Mesendoderm (in vitro differentiated cells): ENCODE measurements at regions not wholly inside any gene's neighbourhood (a gene's known extent, or its start where the extent isn't known, plus 50 kb on each side); places are given as distances from the start of the nearest gene placed in this dataset.

Experiments used
- DNase-seq: peaks from one replicate; pipeline ENCODE4 v3.0.0; 2013
- H2AK5ac ChIP-seq: 2 replicates; pipeline ENCODE4 v1.6.1; 2013; ENCODE audit warnings: low read length, inconsistent platforms
- H2BK120ac ChIP-seq: 2 replicates; pipeline ENCODE4 v1.6.1; 2013; ENCODE audit warnings: low read depth, mild to moderate bottlenecking, low read length, moderate library complexity, mixed read lengths
- H2BK15ac ChIP-seq: replicated peaks from 2 replicates; pipeline ENCODE4 v1.6.1; 2013; ENCODE audit warnings: low read depth, mild to moderate bottlenecking, moderate library complexity
- H2BK5ac ChIP-seq: 2 replicates; pipeline ENCODE4 v1.6.1; 2013; ENCODE audit warnings: low read length, inconsistent platforms
- H3K18ac ChIP-seq: 2 replicates; pipeline ENCODE4 v1.6.1; 2013; ENCODE audit warnings: mild to moderate bottlenecking, low read length, mixed read lengths
- H3K23ac ChIP-seq: one replicate; pipeline ENCODE4 v1.6.1; 2013; ENCODE audit warnings: low read length
- H3K27ac ChIP-seq: 2 replicates; pipeline ENCODE4 v1.5.1; 2013; ENCODE audit warnings: low read depth, mild to moderate bottlenecking, inconsistent platforms, low read length, moderate library complexity
- H3K27me3 ChIP-seq: 2 replicates; pipeline ENCODE4 v1.6.1; 2013; ENCODE audit warnings: low read length, control low read depth, mild to moderate bottlenecking, inconsistent platforms; ENCODE audit not compliant: insufficient read depth, poor library complexity
- H3K36me3 ChIP-seq: 2 replicates; pipeline ENCODE4 v1.6.1; 2013; ENCODE audit warnings: low read length, inconsistent platforms; ENCODE audit not compliant: control insufficient read depth, insufficient read depth
- H3K4ac ChIP-seq: one replicate; pipeline ENCODE4 v1.6.1; 2013; ENCODE audit warnings: low read depth, mild to moderate bottlenecking, low read length, moderate library complexity
- H3K4me1 ChIP-seq: 2 replicates; pipeline ENCODE4 v1.6.1; 2013; ENCODE audit warnings: low read depth, low read length, inconsistent platforms; ENCODE audit not compliant: control insufficient read depth
- H3K4me2 ChIP-seq: 2 replicates; pipeline ENCODE4 v1.6.1; 2013; ENCODE audit warnings: low read length
- H3K4me3 ChIP-seq: 2 replicates; pipeline ENCODE4 v1.5.1; 2013; ENCODE audit warnings: mild to moderate bottlenecking, low read length
- H3K56ac ChIP-seq: one replicate; pipeline ENCODE4 v1.6.1; 2013; ENCODE audit warnings: low read length
- H3K79me1 ChIP-seq: 2 replicates; pipeline ENCODE4 v1.6.1; 2013; ENCODE audit warnings: low read length, inconsistent platforms
- H3K79me2 ChIP-seq: 2 replicates; pipeline ENCODE4 v1.6.1; 2013; ENCODE audit warnings: mild to moderate bottlenecking, low read length; ENCODE audit not compliant: control insufficient read depth, insufficient read depth
- H3K9ac ChIP-seq: 2 replicates; pipeline ENCODE4 v1.6.1; 2013; ENCODE audit warnings: low read length, inconsistent platforms
- H4K5ac ChIP-seq: one replicate; pipeline ENCODE4 v1.6.1; 2013; ENCODE audit warnings: low read length
- H4K8ac ChIP-seq: one replicate; pipeline ENCODE4 v1.6.1; 2013; ENCODE audit warnings: low read depth, mild to moderate bottlenecking, control low read depth, low read length, moderate library complexity
- WGBS: extraction: QIAGEN DNeasy Blood & Tissue Kit; methylation state at CpG from one replicate; pipeline ENCODE4 v1.1.7; 2013; ENCODE audit warnings: low lambda C conversion rate, missing lambda C conversion rate; ENCODE audit not compliant: insufficient coverage; ENCODE audit errors: extremely low coverage; 5-methylcytosine and 5-hydroxymethylcytosine counted together

- no peak overlapping the region for H3K4me2 ChIP-seq
- H3K4me1 ChIP-seq: no peaks in the 10 kb centered on the region
- no peak overlapping the region for H3K4ac ChIP-seq
- H3K9ac ChIP-seq: no peak overlapping the region
- no CpG with 5 or more reads among the region's 1 CpG for WGBS
- no peak overlapping the region for H3K56ac ChIP-seq
- H3K79me1 ChIP-seq: no peaks in the 10 kb centered on the region
- no peaks in the 10 kb centered on the region for H3K79me2 ChIP-seq
- no peak overlapping the region for H2BK15ac ChIP-seq
- no peak overlapping the region for H3K27ac ChIP-seq
- no peak overlapping the region for H3K18ac ChIP-seq
- H3K36me3 ChIP-seq: no peaks in the 10 kb centered on the region
- no peak overlapping the region for H3K23ac ChIP-seq
- H4K8ac ChIP-seq: no peak overlapping the region
- H2BK5ac ChIP-seq: no peak overlapping the region
- H2AK5ac ChIP-seq: no peak overlapping the region
- DNase-seq: peak; percentile 34
- H4K5ac ChIP-seq: no peak overlapping the region
- H3K27me3 ChIP-seq: no peaks in the 10 kb centered on the region
- H2BK120ac ChIP-seq: no peak overlapping the region
- H3K4me3 ChIP-seq: no peak overlapping the region
These were observed 127.9 kb upstream of the NOL4 start for GRCh38 chr18:34352385-34353163.

- no peak overlapping the region for H2BK5ac ChIP-seq
- no CpG with 5 or more reads among the region's 3 CpGs for WGBS
- H3K4ac ChIP-seq: no peak overlapping the region
These were observed 129.6 kb upstream of the NOL4 start for GRCh38 chr18:34354351-34354750.

GRCh38 chr18:34357944-34358580, 133.3 kb upstream of the NOL4 start:
- no peak overlapping the region for H3K23ac ChIP-seq
- no peak overlapping the region for H3K18ac ChIP-seq
- H3K4me1 ChIP-seq: no peaks in the 10 kb centered on the region
- no peak overlapping the region for H2BK120ac ChIP-seq
- no peak overlapping the region for H3K27ac ChIP-seq
- H2BK5ac ChIP-seq: no peak overlapping the region
- no peak overlapping the region for H4K8ac ChIP-seq
- H3K4ac ChIP-seq: no peak overlapping the region
- no peaks in the 10 kb centered on the region for H3K79me1 ChIP-seq
- no peak overlapping the region for H4K5ac ChIP-seq
- H3K4me3 ChIP-seq: no peak overlapping the region
- H3K79me2 ChIP-seq: no peaks in the 10 kb centered on the region
- H2AK5ac ChIP-seq: no peak overlapping the region
- H3K36me3 ChIP-seq: no peaks in the 10 kb centered on the region
- H3K56ac ChIP-seq: no peak overlapping the region
- H2BK15ac ChIP-seq: no peak overlapping the region
- no peak for DNase-seq
- H3K27me3 ChIP-seq: no peaks in the 10 kb centered on the region
- no peak overlapping the region for H3K9ac ChIP-seq
- no CpG with 5 or more reads among the region's 5 CpGs for WGBS
- H3K4me2 ChIP-seq: no peak overlapping the region

More at GRCh38 chr18:34354351-34354750, 129.6 kb upstream of the NOL4 start:
- Histone ChIP-seq H3K9ac (no peak overlapping the region), H2AK5ac (no peak overlapping the region), H4K8ac (no peak overlapping the region), H3K23ac (no peak overlapping the region), H4K5ac (no peak overlapping the region), H3K27ac (no peak overlapping the region), H3K18ac (no peak overlapping the region), H2BK15ac (no peak overlapping the region), H2BK120ac (no peak overlapping the region), H3K27me3 (no peaks in the 10 kb centered on the region), H3K4me1 (no peaks in the 10 kb centered on the region), H3K79me2 (no peaks in the 10 kb centered on the region), H3K79me1 (no peaks in the 10 kb centered on the region), H3K56ac (no peak overlapping the region), H3K36me3 (no peaks in the 10 kb centered on the region), H3K4me2 (no peak overlapping the region), H3K4me3 (no peak overlapping the region)
- no peak for DNase-seq

GRCh38 chr18:34358923-34359322, 134.2 kb upstream of the NOL4 start:
- no peak overlapping the region for H4K5ac ChIP-seq
- no peaks in the 10 kb centered on the region for H3K36me3 ChIP-seq
- no peak overlapping the region for H2BK15ac ChIP-seq
- WGBS: no CpG with 5 or more reads among the region's 2 CpGs
- H3K23ac ChIP-seq: no peak overlapping the region
- no peaks in the 10 kb centered on the region for H3K27me3 ChIP-seq
- no peaks in the 10 kb centered on the region for H3K79me2 ChIP-seq
- H3K4me3 ChIP-seq: no peak overlapping the region
- no peak overlapping the region for H3K56ac ChIP-seq
- no peak overlapping the region for H4K8ac ChIP-seq
- no peak overlapping the region for H3K9ac ChIP-seq
- no peak overlapping the region for H3K27ac ChIP-seq
- no peak overlapping the region for H3K4me2 ChIP-seq
- no peak overlapping the region for H2AK5ac ChIP-seq
- no peak overlapping the region for H3K4ac ChIP-seq
- no peak overlapping the region for H2BK120ac ChIP-seq
- DNase-seq: peak; percentile 10
- no peak overlapping the region for H2BK5ac ChIP-seq
- no peak overlapping the region for H3K18ac ChIP-seq
- H3K4me1 ChIP-seq: no peaks in the 10 kb centered on the region
- H3K79me1 ChIP-seq: no peaks in the 10 kb centered on the region

GRCh38 chr18:34364699-34365098, 140.0 kb upstream of the NOL4 start:
- no peak overlapping the region for H3K23ac ChIP-seq
- H3K79me2 ChIP-seq: no peaks in the 10 kb centered on the region
- no peaks in the 10 kb centered on the region for H3K79me1 ChIP-seq
- H3K4me3 ChIP-seq: no peak overlapping the region
- no peaks in the 10 kb centered on the region for H3K4me1 ChIP-seq
- no peak overlapping the region for H3K4ac ChIP-seq
- no peak overlapping the region for H3K56ac ChIP-seq
- no peak overlapping the region for H2BK5ac ChIP-seq
- H2BK15ac ChIP-seq: no peak overlapping the region
- DNase-seq: no peak
- H3K18ac ChIP-seq: no peak overlapping the region
- WGBS: no CpG with 5 or more reads among the region's 1 CpG
- H2AK5ac ChIP-seq: no peak overlapping the region
- H3K27me3 ChIP-seq: no peaks in the 10 kb centered on the region
- H4K5ac ChIP-seq: no peak overlapping the region
- no peak overlapping the region for H4K8ac ChIP-seq
- no peak overlapping the region for H3K9ac ChIP-seq
- H3K36me3 ChIP-seq: no peaks in the 10 kb centered on the region
- H3K27ac ChIP-seq: no peak overlapping the region
- no peak overlapping the region for H2BK120ac ChIP-seq
- H3K4me2 ChIP-seq: no peak overlapping the region
